ENCODE measurements at regions not wholly inside any gene's neighbourhood (a gene's known extent, or its start where the extent isn't known, plus 50 kb on each side); places are given as distances from the start of the nearest gene placed in this dataset.

DNA sequence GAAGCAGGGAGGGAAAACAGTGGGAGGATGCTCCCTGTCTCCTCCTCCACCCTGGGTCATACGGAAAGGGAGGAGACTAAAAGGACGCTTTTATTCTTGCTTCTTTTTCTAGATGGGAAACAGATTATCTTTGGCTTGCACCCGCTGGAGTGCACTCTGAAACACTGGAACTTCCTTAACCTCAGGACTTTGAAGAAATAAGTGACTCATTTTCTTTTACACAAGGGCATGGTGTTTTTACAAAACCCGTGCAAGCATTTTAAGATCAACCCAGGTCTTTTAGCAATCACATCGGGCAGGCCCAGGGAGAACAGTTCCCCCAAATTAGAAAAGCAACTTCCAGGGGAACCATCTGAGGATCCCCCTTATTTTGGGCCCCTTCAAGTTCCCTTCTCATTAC lies 80.9 kb upstream of the TSPAN11 start:
- Mint-ChIP-seq H3K4me1 (peaks cover 16% of the 10 kb centered on the region), H3K4me3 (no peak overlapping the region), H3K36me3 (ENCODE audit: low read depth) (no peaks in the 10 kb centered on the region), H3K27ac (no peak overlapping the region), H3K27me3 (ENCODE audit: insufficient read depth, low read depth, poor library complexity) (peaks cover 5% of the 10 kb centered on the region), H3K9me3 (no peaks in the 10 kb centered on the region)
- Histone ChIP-seq H3K27ac (ENCODE audit: low read depth) (no peak overlapping the region), H3K27me3 (ENCODE audit: insufficient read depth) (no peaks in the 10 kb centered on the region), H3K79me2 (replicated peaks; ENCODE audit: insufficient read depth) (no peaks in the 10 kb centered on the region), H3K36me3 (ENCODE audit: insufficient read depth) (no peaks in the 10 kb centered on the region), H3F3A (replicated peaks; ENCODE audit: low read depth) (0 out of 2 replicates have a peak, but pooled peaks cover 5% of the 10 kb centered on the region), H3K9me2 (ENCODE audit: insufficient read depth) (peaks cover 5% of the 10 kb centered on the region; the same call in 1 of the 2 replicates), H3K4me1 (ENCODE audit: insufficient read depth) (peaks cover 12% of the 10 kb centered on the region), H2AFZ (no peak overlapping the region), H3K4me2 (no peak overlapping the region), H4K20me1 (replicated peaks; ENCODE audit: insufficient read depth) (no peaks in the 10 kb centered on the region), H3K4me3 (no peak overlapping the region)
- TF ChIP-seq ZNF462 (CRISPR knock-in tag; IDR thresholded peaks at IDR 0.05) (no peak), CTCF (conservative IDR thresholded peaks at IDR 0.05; ENCODE audit: low read depth in 2 of 2) (no peak), POLR2AphosphoS5 (IDR thresholded peaks at IDR 0.05; ENCODE audit: low read depth) (no peak), EZH2phosphoT487 (IDR thresholded peaks at IDR 0.05; ENCODE audit: unreplicated experiment) (no peak), STAT1 (IDR thresholded peaks at IDR 0.05; ENCODE audit: unreplicated experiment) (no peak), ZNF331 (CRISPR knock-in tag; IDR thresholded peaks at IDR 0.05; ENCODE audit: low read depth) (no peak), EZH2 (IDR thresholded peaks at IDR 0.05; ENCODE audit: low read depth, unreplicated experiment) (no peak), REST (IDR thresholded peaks at IDR 0.05; ENCODE audit: unreplicated experiment) (no peak), NANOG (IDR thresholded peaks at IDR 0.05; ENCODE audit: borderline replicate concordance) (no peak), ZNF114 (CRISPR knock-in tag; IDR thresholded peaks at IDR 0.05) (no peak), CREB1 (CRISPR knock-in tag; IDR thresholded peaks at IDR 0.05; ENCODE audit: low read depth) (no peak), JUNB (IDR thresholded peaks at IDR 0.05; ENCODE audit: unreplicated experiment) (no peak)
- TF ChIP-seq, protein P1, sequence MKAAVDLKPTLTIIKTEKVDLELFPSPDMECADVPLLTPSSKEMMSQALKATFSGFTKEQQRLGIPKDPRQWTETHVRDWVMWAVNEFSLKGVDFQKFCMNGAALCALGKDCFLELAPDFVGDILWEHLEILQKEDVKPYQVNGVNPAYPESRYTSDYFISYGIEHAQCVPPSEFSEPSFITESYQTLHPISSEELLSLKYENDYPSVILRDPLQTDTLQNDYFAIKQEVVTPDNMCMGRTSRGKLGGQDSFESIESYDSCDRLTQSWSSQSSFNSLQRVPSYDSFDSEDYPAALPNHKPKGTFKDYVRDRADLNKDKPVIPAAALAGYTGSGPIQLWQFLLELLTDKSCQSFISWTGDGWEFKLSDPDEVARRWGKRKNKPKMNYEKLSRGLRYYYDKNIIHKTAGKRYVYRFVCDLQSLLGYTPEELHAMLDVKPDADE (IDR thresholded peaks at IDR 0.05), result no peak
- DNase-seq (ENCODE audit: low spot score) (no peak), ATAC-seq (no peak)
